HG03469 (cell line): ENCODE measurements at regions not wholly inside any gene's neighbourhood (a gene's known extent, or its start where the extent isn't known, plus 50 kb on each side); places are given as distances from the start of the nearest gene placed in this dataset.
A peak's percentile ranks its signal among the peaks of the same experiment; 100 is the strongest.
"Not testable (repeated sequence)": the region's sequence is repeated elsewhere in the genome, so short reads cannot be mapped to it uniquely, and the experiment has no call there.

ENCODE experiments used
- ATAC-seq: cut with Tn5 transposase; IDR thresholded peaks from one replicate; pipeline ENCODE4 v1.9.1; 2021; ENCODE audit warnings: mild to moderate bottlenecking, moderate library complexity, moderate number of reproducible peaks; ENCODE audit not compliant: unreplicated experiment

DNA sequence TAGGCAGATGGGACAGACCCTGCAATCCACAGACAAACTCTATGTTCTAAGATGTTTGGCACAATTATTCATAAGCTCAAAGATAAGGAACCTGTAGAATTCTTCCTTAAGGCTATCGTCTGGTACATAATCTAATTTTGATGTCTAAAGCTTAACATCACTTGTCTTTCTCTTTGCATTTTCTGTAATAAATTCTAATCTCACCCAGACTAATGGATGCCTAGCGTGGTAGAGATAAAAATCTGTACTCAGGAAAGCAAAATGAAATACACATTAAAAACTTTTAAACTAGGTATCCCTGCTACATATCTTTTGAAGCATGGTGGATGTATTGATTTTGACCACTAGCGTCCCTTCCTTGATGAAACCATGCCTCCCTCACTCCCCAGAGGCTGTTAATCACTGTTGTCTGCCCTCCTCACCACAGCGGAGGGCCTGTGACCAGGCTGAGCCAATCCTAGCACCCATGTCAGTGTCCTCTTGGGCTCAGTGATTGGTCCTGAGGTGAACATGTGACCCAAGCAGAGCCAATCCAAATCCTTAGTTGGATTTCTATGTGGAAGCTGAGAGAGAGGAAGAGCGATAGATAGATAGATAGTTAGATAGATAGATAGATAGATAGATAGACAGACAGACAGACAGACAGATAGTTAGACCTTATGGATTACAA lies 82.2 kb upstream of the GRK3 start:
- no peak for ATAC-seq

DNA sequence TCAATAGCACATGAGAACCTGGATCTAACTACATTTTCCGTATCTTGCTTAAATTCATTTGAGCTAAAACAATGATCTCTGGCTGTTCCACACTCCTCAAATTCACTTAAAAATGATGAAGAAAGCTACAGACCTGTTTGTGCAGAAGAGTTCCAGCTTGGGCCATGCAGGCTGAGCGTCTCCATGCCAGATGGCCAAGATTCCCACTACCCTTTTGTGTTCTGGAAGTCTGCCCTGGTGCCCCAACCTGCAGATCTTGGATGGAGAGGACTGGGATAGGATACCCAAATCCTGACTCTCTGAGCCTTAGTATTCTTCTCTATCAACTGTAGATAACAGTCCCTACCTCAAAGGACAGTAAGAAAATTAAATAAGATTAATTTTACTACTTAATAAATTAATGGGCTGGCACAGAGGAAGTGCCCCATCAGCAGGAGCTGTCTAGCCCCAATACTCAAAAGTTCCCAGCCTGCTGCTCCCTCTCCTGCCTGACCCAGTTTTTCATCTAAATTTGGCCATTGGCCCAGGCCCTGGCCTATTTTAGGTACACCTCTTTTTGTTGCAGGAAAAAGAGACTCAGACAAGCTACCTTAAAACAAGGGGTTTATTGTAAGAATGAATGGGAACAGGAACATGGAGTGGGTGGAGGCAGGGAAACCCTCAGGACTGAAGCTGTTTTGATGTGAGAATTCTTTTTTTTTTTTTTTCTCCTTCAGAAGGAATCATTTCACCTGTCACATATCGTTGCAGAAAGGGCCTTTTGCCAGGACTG lies 81.4 kb upstream of the GRK3 start:
- ATAC-seq = no peak

DNA sequence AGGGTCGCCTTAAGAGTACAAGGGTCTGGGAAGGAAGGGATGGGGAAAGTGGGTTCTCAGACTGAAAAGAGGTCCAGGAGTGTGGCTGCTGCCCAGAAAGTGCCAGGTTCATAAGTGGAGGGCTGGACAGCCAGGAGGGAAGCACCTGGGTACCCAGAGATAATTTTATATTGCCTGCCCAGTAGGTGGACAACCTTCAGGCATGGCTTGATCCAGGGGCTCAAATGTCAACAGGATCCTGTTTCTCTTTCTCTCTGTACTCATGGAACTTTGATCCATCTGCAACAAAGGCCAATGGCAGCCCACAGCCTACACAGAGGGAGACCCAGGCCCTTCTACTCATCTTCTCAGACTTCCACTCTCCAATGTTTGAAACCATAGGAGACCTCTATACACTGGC lies 80.5 kb upstream of the GRK3 start:
- ATAC-seq = no peak

DNA sequence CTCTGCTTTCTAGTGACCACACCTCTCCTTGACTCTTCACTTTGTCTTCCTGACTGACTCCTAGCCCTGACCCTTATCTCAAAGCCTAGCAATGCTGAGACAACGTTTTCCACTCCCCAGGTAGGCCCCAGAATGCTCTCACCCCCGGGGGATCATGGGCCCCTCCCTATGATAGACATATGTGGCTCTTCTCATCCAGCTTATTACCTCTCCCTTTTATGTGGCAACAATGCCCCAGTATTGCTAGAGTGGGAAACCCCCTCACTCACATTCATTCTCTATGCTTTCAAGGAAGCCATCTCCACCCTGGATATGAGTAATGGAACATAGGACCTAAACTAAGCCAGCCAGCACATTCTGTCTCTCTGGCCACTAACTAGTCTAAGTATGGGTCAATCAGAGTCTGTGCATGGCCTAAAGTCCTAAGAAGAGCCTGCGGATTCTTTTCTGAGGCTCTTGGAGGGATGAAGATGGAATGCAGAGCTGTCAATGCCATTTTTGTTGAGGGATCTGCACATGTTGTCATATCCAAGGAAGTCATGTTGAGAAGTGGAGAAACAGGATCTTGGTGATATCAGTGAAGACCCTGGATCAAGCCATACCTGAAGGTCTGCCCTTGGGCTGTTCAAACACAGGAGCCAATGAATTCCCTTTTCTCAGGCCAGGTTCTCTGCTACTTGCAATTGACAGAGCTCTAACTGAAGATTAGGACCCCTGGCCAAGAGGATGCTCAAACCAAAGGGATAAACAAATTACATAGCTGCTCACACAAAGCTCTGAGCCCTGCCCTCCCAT lies 79.8 kb upstream of the GRK3 start:
- ATAC-seq = no peak

DNA sequence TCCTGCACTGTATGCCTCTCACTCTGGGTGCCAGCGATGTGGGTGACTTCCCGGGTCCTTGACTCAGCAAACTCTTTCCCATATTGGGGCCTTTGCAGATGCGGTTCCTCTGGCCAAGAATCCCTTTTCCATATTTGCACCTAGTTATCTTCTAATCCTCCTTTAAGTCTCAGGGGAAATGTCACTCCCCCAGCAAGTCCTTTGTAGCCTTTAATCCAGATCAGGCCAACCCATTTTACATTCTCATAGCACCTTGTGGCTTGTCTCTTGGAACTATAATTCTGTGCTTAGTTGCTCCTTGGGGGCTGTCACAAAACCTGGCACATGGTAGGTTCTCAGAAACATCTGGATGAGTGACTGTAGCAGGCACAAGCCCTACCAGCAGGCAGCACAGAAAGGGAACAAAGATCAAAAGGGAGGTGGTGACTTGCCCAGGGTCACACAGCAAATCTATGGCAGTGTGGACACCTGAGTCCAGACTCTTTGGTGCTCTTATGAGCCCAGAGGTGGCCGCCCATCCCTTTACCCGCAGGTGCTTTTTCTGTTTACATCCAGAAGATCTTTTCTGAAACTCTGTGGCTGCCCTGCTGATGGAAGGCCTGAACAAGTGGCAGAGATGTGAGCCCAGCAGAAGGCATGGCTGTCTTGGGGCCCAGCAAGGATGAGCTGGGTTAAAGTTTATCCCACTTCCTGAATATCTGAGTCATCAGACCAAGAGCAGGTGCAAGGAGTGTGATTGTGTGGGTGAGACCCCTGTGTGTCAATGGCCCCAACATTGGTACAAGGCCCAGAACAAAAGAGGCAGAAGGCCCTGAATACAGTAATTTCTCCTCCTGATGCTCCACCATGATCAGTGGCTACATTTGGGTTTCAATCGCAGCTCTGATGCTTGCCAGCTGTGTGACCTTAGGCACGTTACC lies 78.6 kb upstream of the GRK3 start:
- ATAC-seq = no peak

DNA sequence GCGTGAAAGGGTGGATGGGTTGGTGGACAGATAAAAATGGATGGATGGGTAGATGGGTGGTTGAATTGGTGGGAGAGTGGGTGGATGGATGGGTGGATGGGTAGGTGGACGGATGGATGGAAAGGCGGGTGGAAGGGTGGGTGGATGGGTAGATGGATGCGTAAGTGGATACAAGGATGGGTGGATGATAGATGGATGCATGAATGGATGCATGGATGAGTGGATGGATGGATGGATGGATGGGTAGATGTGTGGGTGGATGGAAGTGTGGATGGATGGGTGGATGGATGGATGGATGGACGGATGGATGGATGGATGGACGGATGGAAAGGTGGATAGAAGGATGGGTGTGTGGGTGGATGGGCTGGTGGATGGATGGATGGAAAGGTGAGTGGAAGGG lies 77.0 kb upstream of the GRK3 start:
- no peak for ATAC-seq

DNA sequence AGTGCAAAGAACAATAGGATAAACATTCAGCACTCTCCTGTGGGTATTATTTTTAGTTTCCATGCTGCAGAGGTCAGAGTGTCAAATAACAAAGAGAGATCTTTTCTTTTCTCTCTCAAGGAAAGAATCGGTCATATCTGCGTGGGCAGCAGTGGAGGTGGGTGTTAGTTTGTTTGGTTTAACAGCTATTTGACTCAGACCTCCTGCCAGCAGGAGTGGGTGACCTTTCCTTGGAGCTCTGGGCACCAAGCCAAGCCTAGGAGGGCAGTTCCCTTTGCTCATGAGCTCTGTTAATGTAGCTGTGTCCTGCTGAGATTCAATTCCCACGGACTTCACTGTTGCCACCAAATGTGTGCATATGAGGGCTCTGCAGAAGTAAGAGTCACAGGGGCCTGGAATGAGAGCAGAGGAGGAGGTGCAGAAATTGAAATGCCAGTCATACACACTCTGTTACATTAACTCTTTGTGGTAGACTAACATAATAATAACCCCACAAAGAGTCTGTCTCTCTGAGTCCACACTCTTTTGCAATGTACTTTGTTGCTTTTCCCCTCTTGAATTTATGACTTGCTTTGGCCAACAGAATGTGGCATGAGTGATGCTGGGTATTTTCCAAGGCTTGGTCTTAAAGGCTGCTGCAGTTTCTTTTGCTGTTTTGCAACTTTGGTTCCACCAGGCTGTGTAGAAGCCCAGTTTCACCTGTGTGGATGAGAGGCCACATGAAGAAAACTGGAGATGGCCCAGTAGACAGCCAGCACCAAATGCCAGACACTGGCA lies 76.0 kb upstream of the GRK3 start:
- ATAC-seq = no peak

DNA sequence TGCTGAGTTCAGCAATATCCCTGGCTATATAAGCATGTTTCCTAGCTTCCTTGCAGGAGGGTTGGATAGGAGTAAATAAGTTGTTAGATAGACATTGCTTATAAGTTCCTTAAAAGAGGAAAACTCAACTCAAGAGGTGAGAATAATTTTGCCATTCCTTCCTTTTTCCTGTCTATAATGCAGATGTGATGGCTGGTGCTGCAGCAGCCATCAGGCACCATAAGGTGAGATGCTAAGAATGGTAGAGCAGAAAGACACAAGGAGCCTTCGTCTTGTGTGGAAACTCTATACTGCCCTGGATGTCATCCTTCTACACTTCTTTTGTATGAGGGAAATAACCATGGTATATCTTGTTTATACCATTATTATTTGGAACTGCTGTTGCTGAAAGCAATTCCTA lies 74.5 kb upstream of the GRK3 start:
- ATAC-seq = no peak

DNA sequence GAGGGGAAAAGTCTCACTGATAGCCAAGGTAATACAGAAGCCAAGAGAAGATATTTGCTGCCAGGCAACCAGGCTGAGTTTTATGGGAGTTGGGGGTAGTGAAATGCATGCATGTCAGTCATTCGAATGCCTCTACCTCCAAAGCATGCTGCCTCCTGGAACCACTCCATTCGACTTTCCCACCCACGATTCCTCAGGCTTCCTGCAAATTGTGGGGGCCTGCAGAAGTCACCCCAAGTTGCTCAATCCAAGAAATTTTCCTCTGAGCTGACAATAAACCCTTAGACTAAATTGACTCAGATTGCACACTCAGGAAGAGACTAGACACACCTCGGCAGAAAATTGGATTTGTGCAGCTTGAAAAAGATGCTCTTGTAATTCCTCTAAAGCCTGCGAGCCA lies 73.6 kb upstream of the GRK3 start:
- no peak for ATAC-seq

DNA sequence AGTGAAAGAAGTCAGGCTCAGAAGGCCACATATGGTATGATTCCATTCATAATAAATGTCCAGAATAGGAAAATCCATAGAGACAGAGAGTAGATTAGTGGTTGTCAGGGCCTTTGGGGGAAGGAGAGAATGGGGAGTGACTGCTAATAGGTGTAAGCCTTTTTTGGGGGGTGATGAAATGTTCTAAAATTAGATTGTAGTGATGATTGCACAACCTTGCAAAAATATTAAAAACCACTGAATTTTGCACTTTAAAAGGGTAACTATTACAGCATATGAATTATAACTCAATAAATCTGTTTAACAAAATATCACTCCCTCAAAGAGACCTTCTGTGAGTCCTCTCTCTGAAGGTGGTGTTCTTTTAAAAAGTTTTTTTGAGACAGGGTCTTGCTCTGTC lies 72.3 kb upstream of the GRK3 start:
- ATAC-seq = no peak

DNA sequence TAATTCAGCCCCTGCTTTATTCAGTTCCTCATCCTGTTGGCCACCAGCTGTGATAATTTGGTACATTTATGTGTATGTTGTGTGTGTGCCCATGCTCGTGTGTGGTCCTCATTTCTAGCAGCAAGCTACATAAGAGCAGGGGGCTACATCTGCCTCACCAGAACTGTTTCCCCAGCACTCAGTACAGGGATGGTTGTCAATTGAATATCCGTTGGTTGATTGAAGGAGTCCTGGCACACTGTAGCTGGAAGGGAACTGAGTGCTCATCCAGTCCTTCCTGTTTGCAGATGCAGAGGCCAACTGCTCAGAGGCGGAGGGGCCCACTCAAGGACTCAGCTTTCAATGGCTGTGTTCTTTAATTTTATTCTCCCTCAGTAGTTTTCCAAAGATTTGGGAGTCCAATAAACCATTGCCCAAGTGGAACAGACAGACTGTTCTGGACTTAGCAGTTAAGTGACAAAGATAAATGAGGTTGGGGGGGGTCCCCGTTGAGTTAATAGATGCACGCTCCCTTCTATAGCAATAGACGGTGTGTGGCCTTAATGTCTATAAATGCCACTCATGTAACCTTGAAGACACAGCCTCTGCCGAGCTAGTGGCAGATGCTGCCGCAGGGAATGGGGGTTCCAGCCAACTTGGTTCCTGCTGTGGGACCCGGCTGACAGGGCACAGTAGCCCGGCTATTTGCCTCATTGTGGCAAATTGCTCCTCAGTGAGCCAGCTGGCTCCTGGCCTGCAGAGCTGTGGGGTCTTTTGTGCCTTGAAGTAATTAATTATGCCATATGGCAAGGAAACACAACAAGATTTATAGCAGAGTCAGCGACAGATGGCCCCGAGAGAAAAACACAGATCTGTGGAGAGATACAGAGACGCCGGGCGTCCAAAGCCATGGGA lies 71.4 kb upstream of the GRK3 start:
- ATAC-seq = no peak

DNA sequence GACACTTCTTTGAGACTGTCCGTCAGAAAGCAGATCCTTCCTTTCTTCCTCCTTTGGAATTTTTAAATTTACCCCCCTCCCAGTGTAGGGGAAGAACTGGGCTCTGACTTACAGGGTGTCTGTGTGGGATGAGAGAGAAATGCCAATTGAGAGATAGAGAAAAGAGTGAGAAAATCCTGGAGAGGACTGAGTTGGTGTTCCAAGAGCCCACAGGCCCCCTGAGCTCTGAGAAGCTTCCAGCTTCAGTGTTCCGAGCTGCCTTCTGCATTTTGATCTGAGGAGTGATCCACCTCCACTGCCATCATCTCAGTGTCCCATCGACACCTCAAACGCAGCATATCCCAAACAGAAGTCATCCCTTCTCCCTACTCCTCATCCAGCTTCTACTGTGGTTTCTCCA lies 70.7 kb upstream of the GRK3 start:
- ATAC-seq = no peak

DNA sequence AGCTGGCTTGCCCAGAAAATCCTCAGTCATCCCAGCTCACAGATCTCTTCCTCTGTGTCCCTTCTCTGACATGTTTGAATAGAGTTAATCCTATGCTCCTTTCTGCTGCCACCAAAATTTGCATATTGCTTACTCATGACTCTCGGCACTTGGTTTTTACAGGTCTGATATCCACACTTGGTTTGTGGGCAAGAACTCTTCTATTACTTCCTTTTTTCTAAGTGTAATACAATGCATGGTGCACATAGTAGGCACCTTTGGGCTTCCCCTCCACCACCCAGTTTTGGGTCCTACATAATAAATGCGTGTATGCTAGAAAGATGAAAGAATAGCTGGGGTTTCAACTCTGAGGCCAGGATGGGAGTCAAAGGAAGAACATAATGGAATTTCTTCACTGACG lies 69.7 kb upstream of the GRK3 start:
- ATAC-seq = peak; percentile 46

DNA sequence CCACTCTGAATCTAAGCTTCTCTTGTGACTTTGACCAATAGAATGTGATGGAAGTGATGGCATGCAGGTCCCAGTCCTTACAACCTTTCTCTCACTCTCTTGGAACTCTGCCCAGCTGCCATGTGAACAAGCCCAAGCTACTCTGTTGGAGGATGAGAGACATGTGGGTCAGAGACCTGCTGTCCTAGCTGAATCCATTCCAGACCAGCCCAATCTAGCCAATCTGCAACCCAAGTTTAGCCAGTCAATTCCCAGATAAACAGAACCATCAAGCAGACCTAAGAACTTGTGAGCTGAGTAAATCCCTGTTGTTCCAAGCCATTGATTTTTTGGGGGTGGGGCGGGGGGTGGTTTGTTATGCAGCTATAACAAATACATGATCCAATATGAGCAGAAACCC lies 69.2 kb upstream of the GRK3 start:
- no peak for ATAC-seq

DNA sequence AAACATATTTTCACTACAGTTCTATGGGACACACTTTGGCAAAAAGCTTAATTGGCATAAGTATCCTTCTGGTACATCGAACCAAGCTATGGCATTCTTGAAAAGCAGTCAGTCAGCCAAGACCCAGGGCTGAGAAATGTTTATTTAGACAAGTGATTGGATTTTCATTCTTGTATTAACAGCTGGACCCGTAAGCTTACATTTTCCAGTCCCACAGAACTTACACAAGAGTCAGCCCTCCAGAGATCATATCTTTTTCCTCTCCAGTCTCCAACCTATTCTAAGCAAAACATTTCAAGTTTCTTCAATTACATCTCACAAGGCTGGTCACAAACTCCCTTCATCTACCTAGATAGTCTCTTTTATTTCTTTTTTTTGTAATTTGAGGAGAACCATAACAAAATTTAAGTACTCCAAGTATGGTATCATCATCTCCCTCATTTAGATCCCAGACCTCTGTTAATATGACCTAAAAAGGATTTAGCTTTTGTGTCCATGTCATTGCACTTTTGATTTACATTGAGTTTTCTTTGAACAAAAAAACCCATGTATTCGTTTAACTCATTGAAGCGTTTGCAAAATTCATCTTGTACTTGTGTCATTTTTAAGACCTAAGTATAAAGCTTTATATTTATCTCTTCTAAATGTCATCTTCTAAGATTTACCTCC lies 67.9 kb upstream of the GRK3 start:
- no peak for ATAC-seq

DNA sequence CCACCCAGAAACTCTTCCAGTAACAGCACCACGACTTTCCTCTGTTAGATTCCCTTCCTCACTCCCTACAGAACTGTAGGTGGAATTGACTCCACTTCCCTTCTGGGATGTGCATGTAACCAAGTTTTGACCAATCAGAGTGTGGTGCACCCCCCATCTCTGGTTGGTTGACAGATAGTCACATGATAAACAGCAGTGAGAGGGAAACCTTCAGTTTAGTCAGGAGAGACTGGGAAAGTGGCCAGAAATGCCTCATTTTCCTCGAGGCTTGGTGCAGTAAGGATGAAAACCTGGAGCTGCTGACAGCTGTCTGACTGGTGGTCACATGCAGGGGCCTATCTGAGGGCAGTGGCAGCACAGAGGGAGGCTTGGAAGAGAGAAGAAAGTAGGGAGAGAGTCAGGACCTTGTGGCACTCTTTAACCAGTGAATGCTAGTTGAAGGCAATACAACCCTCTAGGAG lies 67.3 kb upstream of the GRK3 start:
- ATAC-seq = no peak

DNA sequence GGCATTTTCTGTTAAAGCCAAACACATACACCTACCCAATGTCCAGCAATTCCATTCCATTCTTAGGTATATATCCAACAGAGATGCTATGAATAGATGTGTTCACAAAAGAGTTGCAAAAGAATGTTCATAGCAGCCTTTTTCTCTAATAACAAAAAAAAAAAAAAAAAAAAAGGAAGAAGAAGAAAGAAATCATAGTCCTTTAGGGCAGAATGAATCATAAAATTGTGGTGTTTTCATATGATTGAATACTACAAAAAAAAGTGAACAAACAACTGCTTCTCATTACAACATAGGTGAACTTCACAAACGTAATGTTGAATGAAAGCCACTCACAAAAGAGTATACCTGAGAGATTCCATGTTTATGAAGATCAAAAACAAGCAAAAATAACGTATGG lies 66.8 kb upstream of the GRK3 start:
- no peak for ATAC-seq

DNA sequence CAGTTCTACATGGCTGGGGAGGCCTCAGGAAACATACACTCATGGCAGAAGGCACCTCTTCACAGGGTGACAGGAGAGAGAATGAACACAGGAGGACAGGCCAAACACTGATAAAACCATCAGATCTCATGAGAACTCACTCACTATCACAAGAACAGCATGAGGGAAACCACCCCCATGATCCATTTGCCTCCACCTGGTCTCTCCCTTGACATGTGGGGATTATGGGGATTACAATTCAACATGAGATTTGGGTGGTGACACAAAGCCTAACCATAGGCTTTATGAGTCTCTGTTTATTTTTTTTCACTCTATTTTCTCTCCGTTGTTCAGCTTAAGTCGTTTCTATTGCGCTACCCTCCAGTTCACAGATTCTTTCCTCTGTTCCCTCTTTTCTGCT lies 63.8 kb upstream of the GRK3 start:
- not testable (repeated sequence) for ATAC-seq
